IMR-90 (cell line): ENCODE measurements at regions not wholly inside any gene's neighbourhood (a gene's known extent, or its start where the extent isn't known, plus 50 kb on each side); places are given as distances from the start of the nearest gene placed in this dataset.
"Not testable (repeated sequence)": the region's sequence is repeated elsewhere in the genome, so short reads cannot be mapped to it uniquely, and the experiment has no call there.

Source experiments
- BHLHE40 ChIP-seq: fragments of 150-350 bp; IDR thresholded peaks from 2 replicates; pipeline ENCODE4 v1.6.1; 2016; ENCODE audit warnings: mild to moderate bottlenecking, low read depth, low read length
- CEBPB ChIP-seq: IDR thresholded peaks from 2 replicates; pipeline ENCODE4 v1.6.1; 2012; ENCODE audit warnings: low read depth, low read length, improper control_type of control experiment
- CTCF ChIP-seq: conservative IDR thresholded peaks from 2 replicates; pipeline ENCODE4 v1.5.1; 2012; ENCODE audit warnings: mild to moderate bottlenecking, low read depth, low read length, improper control_type of control experiment
- ELK1 ChIP-seq: fragments of 150-350 bp; IDR thresholded peaks from 2 replicates; pipeline ENCODE4 v1.6.1; 2016; ENCODE audit warnings: low read depth, mild to moderate bottlenecking, low read length, moderate library complexity, borderline replicate concordance
- MAFK ChIP-seq: IDR thresholded peaks from 2 replicates; pipeline ENCODE4 v1.6.1; 2012; ENCODE audit warnings: low read depth, low read length, improper control_type of control experiment
- MAZ ChIP-seq: IDR thresholded peaks from 2 replicates; pipeline ENCODE4 v1.6.1; 2012; ENCODE audit warnings: low read depth, mild to moderate bottlenecking, low read length, improper control_type of control experiment, moderate library complexity, borderline replicate concordance
- NFE2L2 ChIP-seq: fragments of 150-350 bp; IDR thresholded peaks from 2 replicates; pipeline ENCODE4 v1.6.1; 2016; ENCODE audit warnings: low read depth, mild to moderate bottlenecking, low read length
- POLR2A ChIP-seq: IDR thresholded peaks from 2 replicates; pipeline ENCODE4 v1.6.1; 2012; ENCODE audit warnings: mild to moderate bottlenecking, low read depth, low read length
- RAD21 ChIP-seq: IDR thresholded peaks from 2 replicates; pipeline ENCODE4 v1.6.1; 2012; ENCODE audit warnings: low read length, improper control_type of control experiment
- RCOR1 ChIP-seq: IDR thresholded peaks from 2 replicates; pipeline ENCODE4 v1.6.1; 2012; ENCODE audit warnings: mild to moderate bottlenecking, low read length, improper control_type of control experiment; ENCODE audit not compliant: insufficient replicate concordance
- RFX5 ChIP-seq: IDR thresholded peaks from 2 replicates; pipeline ENCODE4 v1.8.0; 2012; ENCODE audit warnings: low read depth, mild to moderate bottlenecking, low read length, moderate library complexity
- SMC3 ChIP-seq: fragments of 150-350 bp; IDR thresholded peaks from 2 replicates; pipeline ENCODE4 v1.6.1; 2016; ENCODE audit warnings: low read depth, mild to moderate bottlenecking, antibody characterized with exemption, low read length, moderate library complexity
- USF2 ChIP-seq: fragments of 150-350 bp; IDR thresholded peaks from 2 replicates; pipeline ENCODE4 v1.6.1; 2017; ENCODE audit warnings: mild to moderate bottlenecking, antibody characterized with exemption, low read length, low read depth

- not testable (repeated sequence) for TF ChIP-seq CTCF, POLR2A, MAFK, RFX5, RAD21, SMC3, USF2, RCOR1, ELK1, BHLHE40, CEBPB, NFE2L2, MAZ
These were observed 134.2 kb downstream of the SPATA31A6 start for GRCh38 chr9:42317677-42318076.
